GM21717 (cell line): ENCODE measurements at regions not wholly inside any gene's neighbourhood (a gene's known extent, or its start where the extent isn't known, plus 50 kb on each side); places are given as distances from the start of the nearest gene placed in this dataset.
A peak's percentile ranks its signal among the peaks of the same experiment; 100 is the strongest.
"Not testable (repeated sequence)": the region's sequence is repeated elsewhere in the genome, so short reads cannot be mapped to it uniquely, and the experiment has no call there.

Experiments
- ATAC-seq: cut with Tn5 transposase; IDR thresholded peaks from one replicate; pipeline ENCODE4 v1.9.1; 2021; ENCODE audit warnings: mild to moderate bottlenecking, moderate library complexity; ENCODE audit not compliant: unreplicated experiment

- no peak for ATAC-seq
These were observed 117.1 kb downstream of the JRKL start for GRCh38 chr11:96506953-96507354.

DNA sequence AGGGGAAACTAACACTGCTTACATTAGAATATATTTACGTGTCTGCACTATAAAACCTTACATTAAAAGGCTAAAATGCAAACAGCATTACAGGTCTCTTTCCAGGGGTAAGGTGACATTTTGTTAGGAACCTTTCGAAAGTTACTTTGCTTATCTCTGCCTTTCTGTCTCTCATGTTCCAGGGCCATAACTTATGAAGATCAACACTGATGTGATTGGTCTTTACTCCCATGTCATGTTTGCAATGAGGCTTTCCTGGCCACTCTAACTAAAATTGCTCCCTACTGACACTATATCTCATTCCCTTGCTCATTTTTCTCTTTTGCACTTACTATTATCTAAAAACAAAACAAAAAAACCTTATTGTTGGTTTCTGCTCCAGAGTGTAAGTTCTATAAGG, 119.0 kb downstream of the JRKL start:
- no peak for ATAC-seq

GRCh38 chr11:96520939-96521338, 131.1 kb downstream of the JRKL start:
- ATAC-seq = no peak

DNA sequence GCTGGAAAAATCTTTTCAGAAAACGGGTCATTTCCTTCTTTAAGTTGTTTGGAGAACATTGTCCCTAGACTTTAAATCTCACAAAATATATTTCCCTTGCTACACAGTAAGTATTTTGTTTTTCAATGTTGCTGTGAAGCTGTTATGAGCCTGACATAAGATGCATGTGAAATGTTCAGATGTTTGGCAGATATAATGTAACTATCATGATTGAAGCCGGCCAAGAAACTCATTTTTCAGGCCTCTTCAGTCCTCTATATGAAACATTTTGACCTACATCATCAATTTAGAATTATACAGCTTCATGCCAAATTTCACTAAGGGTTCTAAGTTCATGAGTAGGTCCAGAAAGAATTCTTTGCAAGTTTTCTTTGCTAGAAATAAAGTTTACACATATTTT, 133.8 kb downstream of the JRKL start:
- ATAC-seq = no peak

GRCh38 chr11:96524475-96524874, 134.7 kb downstream of the JRKL start:
- ATAC-seq = no peak

GRCh38 chr11:96530473-96530872, 140.7 kb downstream of the JRKL start:
- no peak for ATAC-seq

DNA sequence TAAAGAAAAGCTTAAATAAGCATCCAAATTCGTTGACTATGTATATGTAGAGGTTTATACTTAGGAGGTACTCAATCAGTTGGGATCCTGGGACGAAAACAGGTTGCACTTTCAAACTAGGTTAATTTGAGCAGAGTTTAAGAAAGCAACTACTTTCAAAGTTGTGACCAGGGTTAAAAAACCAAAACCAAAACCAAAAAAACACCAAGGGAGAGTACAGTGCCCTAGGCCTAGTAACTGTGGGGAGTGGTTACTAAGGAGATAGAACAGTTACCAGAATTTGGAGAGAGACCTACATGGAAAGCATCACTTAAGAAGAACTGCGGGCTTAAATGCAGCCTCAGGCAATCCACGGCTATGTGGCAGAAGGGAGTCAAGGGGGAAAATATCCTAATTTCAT, 148.3 kb downstream of the JRKL start:
- peak; percentile 93 for ATAC-seq

DNA sequence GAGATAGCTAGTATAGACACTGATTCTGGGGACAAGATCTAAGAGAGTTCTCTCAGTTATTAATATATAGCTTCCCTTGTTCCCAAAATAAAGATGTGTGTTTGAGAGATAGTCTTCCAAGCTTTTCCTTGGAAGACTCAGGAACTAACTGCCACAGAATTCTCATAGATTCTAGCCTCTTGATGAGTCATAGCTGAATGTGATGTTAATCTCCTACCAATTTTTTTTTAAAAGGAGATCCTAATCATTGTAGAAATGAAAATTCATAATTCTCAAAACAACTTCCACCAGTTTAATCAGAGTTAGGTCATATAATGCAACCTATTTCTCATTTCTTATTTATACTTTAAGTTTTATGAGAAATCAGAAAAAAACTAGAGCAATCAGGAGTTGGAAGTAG, 148.8 kb downstream of the JRKL start:
- ATAC-seq = no peak

DNA sequence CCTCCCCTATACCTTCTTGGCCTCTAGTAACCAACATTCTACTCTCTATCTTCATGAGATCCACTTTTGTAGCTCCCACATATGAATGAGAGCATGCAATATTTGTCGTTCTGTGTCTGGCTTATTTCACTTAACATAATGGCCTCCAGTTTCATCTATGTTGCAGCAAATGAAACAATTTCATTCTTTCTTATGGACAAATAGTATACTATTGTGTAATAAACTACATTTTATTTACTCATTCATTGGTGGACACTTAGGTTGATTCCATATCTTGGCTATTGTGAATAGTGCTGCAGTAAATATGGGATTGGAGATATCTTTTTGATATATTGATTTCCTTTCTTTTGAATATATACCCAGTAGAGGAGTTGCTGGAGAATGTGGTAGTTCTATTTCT, 151.1 kb downstream of the JRKL start:
- ATAC-seq = no peak

GRCh38 chr11:96543177-96543576, 153.4 kb downstream of the JRKL start:
- peak; percentile 52 for ATAC-seq

- not testable (repeated sequence) for ATAC-seq
These were observed 155.4 kb downstream of the JRKL start for GRCh38 chr11:96545192-96545591.

- no peak for ATAC-seq
These were observed 161.3 kb downstream of the JRKL start for GRCh38 chr11:96551136-96551535.

GRCh38 chr11:96554236-96554820, 164.5 kb downstream of the JRKL start:
- no peak for ATAC-seq

GRCh38 chr11:96555826-96556225, 166.0 kb downstream of the JRKL start:
- ATAC-seq = not testable (repeated sequence)

DNA sequence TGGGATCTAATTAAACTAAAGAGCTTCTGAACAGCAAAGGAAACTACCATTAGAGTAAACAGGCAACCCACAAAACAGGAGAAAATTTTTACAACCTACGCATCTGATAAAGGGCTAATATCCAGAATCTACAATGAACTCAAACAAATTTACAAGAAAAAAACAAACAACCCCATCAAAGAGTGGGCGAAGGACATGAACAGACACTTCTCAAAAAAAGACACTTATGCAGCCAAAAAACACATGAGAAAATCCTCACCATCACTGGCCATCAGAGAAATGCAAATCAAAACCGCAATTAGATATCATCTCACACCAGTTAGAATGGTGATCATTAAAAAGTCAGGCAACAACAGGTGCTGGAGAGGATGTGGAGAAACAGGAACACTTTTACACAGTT, 170.9 kb downstream of the JRKL start:
- not testable (repeated sequence) for ATAC-seq

DNA sequence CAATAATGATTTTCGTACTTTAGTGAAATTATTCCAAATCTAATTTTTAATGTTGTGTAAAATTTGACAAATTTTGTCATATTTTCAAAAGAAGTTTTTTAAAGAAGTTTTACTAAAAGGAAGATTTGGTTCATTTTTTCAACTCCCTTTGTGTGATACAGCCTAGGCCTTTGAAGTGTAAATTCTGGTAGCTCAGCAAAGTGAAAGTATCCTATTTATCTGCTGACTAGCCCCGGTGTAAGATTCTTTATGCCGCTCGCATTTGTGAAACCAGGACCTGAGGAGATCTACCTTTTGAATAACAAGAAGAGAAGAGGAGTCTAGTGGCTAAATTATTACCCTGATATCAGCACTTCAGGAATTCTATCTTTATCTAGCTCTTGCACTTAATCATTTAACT, 177.4 kb downstream of the JRKL start:
- ATAC-seq = no peak

GRCh38 chr11:96567667-96568066, 177.9 kb downstream of the JRKL start:
- ATAC-seq = no peak

- ATAC-seq = no peak
These were observed 186.6 kb downstream of the JRKL start for GRCh38 chr11:96576383-96576782.

DNA sequence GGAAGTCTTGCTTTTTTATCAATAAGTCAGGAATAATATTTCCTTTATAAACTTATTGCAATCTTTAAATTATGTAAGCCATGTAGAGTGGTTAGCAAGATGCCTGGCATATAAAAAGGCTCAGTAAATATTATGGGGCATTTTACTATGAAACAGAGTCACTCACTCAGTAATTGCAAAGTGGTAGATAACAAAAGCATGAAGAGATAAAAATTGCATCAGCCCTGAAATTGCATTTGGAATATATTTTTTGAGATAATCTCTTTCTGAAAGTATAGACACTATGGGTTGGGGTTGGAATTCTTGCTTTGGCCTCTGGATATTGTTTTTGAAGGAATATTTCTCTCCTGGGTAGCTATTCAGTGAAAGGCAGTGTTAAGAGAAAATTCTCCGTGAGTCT, 188.6 kb downstream of the JRKL start:
- no peak for ATAC-seq

DNA sequence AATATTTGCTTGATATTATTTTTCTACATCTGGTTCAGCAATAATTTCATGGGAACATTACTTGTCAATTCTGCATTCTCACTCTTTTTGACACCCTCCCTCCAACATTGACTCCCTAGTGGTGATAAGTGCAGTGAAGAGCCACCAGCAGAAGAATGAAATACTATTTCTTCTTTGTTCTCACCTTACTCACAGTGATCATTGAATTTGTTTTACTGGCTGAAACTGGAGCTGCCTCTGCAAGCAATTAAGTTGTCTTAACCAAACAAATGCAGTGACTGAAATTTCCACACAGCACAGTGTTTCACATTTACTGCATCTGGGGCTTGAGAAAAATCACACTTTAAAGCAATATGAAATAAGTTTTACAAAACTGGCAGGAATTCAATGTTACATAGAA, 189.8 kb downstream of the JRKL start:
- ATAC-seq = no peak

DNA sequence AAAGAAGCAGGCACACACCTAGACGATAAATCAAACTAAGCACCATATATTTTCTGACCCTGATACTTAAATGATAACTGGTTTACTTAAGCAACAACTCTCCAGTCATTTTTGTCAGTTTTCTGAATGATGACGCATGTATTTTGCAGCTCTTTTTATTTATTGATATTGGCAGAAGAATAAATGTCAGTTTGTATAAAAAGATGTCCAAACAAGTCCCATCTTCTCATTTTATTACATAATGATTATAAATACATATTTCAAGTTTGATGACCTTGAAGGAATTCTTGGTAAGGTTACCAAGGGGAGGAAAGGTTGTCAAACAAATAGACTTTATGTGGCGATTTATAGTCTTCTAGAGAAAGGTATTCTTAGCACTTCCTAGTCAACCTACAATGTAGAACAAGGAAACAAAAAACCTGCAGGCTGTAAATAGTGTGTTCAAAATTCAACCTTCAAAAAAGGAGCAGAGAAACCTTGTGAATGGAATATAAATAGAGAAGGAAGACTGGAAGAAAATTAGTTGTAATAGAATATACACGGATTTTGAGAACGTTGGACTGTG, 190.7 kb downstream of the JRKL start:
- no peak for ATAC-seq

- ATAC-seq = not testable (repeated sequence)
These were observed 196.4 kb downstream of the JRKL start for GRCh38 chr11:96585944-96586880.
